Skeletal muscle cell (primary cell): ENCODE measurements at regions not wholly inside any gene's neighbourhood (a gene's known extent, or its start where the extent isn't known, plus 50 kb on each side); places are given as distances from the start of the nearest gene placed in this dataset.
A peak's percentile ranks its signal among the peaks of the same experiment; 100 is the strongest.

Experiments used
- DNase-seq: peaks from one replicate; pipeline ENCODE4 v3.0.0-alpha.2; 2010; ENCODE audit warnings: low read depth
- H3K4me3 ChIP-seq: 2 replicates; pipeline ENCODE4 v1.5.1; 2011; ENCODE audit warnings: low read depth, mild to moderate bottlenecking, control low read depth, low read length, moderate library complexity

GRCh38 chr1:13918862-13919261 lies 218.9 kb downstream of the PRDM2 start:
- H3K4me3 ChIP-seq = no peak overlapping the region
- no peak for DNase-seq

DNA sequence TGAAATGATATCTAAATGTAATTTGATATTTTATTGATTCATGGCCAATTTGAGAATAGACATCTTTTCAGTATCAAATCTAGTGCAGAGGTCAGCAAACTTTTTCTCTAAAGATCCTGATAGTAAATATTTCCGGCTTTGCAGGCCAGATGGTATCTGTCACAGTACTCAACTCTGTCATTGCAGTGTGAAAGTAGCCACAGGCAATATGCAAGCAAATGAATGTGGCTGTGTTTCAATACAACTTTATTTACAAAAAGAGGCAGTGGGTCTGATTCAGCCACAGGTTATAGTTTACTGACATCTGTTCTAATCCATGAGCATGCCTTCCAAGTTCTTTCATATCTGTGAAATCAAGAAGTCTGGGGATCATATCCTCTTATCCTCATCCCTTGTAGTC lies 221.2 kb downstream of the PRDM2 start:
- DNase-seq = no peak
- no peak overlapping the region for H3K4me3 ChIP-seq

GRCh38 chr1:13922466-13923110 lies 222.6 kb downstream of the PRDM2 start:
- no peak overlapping the region for H3K4me3 ChIP-seq
- no peak for DNase-seq

GRCh38 chr1:13926556-13926955 lies 226.6 kb downstream of the PRDM2 start:
- H3K4me3 ChIP-seq = no peak overlapping the region
- no peak for DNase-seq

GRCh38 chr1:13927736-13928135 lies 227.7 kb downstream of the PRDM2 start:
- no peak for DNase-seq

GRCh38 chr1:13929313-13929712 lies 229.3 kb downstream of the PRDM2 start:
- no peak overlapping the region for H3K4me3 ChIP-seq
- DNase-seq = no peak

More at GRCh38 chr1:13927736-13928135, 227.7 kb downstream of the PRDM2 start:
- H3K4me3 ChIP-seq = no peak overlapping the region

DNA sequence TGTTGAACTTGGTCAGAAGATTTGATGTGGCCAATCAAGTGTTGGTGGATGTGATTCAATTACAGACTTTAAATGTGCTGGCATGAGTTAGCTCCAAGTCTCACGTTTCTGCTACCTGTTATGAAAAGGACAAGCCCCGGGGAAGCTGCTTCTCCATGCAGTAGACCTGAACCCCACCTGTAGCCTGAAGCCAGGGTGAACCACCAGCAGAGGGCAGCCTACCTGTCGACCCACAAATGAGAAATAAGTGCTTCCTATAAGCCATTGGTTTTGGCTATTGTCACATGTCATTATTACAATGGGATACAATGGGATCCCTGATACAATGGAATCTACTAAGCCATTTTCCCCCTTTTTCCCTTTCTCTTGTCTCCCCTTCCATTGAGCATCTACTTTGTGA lies 230.2 kb downstream of the PRDM2 start:
- no peak overlapping the region for H3K4me3 ChIP-seq
- no peak for DNase-seq

GRCh38 chr1:13931226-13931625 lies 231.2 kb downstream of the PRDM2 start:
- no peak for DNase-seq
- H3K4me3 ChIP-seq = no peak overlapping the region

DNA sequence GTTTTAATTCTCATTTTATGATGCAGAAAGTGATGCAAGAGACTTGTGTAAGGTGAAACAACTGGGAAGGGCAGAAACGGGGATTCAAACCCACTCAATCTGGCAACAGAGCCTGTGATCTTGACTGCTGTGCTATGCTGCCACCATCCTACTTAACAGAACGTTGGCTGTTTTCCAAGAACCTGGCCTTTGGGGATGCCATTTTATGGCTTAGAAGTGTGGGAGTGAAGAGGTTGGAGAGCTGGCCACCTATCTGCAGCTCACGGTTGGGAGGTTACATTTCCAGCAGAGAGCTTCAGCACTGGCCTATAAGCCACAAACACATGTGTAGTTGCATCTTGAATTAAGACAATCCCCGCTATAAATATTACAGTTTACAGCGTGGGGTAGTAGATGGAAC lies 235.3 kb downstream of the PRDM2 start:
- H3K4me3 ChIP-seq = no peak overlapping the region
- no peak for DNase-seq

DNA sequence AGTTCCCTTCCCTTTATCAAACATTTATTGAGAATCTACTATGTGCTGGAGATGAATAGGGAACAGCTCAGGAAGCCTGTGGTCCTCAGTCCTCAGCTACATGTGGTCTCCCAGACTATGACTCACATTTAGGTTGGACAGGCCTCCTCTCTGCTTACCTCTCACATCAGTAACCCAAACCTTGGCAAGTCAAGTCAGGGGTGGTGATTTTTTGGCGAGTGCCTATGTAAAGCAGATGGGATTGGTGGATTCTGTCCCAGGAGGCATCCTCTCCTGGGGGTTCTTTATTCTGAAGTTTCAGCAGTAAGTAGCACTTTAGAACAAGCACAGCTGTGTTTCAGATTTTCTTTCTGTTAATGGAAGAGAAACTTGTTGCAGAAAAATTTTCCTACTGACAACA lies 241.3 kb downstream of the PRDM2 start:
- no peak overlapping the region for H3K4me3 ChIP-seq
- no peak for DNase-seq

DNA sequence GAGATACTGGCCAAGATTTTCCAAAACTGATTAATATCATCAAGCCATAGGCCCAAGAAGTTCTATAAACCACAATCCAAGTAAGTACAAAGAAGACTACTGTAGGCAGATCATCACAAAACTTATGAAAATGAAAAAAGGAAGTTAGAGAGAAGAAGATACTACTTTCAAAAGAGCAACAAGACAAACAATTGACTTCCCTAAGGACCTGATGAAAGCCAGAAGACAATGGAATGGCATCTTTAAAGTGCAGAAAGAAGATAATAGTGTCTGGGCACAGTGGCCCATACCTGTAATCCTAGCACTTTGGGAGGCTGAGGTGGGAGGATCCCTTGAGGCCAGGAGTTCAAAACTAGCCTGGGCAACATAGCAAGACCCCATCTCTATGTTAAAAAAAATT lies 243.1 kb downstream of the PRDM2 start:
- H3K4me3 ChIP-seq = no peak overlapping the region
- DNase-seq = no peak

DNA sequence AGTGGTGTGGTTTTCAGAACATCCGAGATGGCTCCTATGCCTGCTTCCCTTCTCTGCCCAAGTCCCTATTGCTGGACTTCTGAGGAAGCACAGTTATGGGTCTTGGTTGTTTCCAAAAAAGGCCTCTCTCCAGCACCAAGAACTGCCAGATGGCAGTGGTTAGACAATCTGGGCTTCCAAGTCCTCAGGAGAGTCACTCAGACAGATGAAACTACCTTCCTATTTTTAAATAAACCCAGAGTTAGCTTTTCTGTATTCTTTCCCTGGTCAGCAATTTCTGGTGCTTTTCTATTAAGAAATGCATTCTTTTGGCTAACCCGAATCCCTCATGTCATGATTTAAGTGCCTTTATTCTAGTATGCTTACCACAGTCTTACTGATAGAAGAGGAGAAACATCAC lies 245.9 kb downstream of the PRDM2 start:
- no peak overlapping the region for H3K4me3 ChIP-seq
- no peak for DNase-seq

- H3K4me3 ChIP-seq = no peak overlapping the region
- no peak for DNase-seq
Measured at GRCh38 chr1:13947658-13948057, 247.7 kb downstream of the PRDM2 start.

- H3K4me3 ChIP-seq = no peak overlapping the region
- DNase-seq = no peak
Measured at GRCh38 chr1:13948396-13948795, 248.4 kb downstream of the PRDM2 start.

DNA sequence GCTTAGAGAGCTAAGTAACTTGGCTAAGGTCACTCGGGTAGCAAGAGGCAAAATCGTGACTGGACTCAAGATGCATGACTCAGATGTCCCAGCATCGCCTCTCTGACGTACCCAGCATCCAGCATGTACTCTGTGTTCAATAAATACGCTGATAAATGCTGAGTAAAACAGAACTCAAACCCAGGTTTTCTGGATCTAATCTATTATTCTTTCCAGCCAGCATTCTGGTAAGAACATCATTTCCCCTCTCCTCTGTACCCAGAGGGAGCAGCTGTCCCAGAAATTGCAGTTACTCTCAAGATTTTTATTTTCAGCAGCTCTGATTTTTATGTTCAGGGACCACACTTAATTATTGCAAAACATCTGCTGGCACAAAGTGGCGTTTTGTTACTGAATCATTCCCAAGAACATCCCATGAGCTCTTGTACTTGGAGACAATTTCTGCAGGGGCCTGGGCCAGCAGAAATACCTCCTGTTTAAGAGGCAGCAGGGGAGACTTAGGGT lies 249.0 kb downstream of the PRDM2 start:
- DNase-seq = peak; percentile 90
- no peak overlapping the region for H3K4me3 ChIP-seq

- no peak overlapping the region for H3K4me3 ChIP-seq
- DNase-seq = no peak
Measured at GRCh38 chr1:13949546-13949945, 249.6 kb downstream of the PRDM2 start.

DNA sequence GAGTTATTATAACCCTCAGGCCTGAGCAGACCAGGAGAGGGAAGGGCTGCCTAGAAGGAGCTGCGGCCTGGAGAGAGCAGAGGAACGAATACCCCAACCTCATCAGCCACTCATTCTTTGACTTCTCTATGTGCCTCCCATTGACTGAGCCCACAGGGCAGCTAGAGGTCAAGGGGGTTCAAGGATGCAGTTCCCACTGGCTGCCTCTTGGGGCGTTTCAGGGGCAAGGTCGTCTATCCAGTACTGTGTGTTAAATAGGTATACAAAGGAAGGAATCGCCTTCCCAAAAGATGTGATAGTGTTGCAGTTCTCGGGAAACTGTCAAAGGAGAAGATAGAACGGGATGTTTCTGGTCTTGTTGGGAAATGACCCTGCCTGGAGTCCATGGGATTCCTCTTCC lies 250.6 kb downstream of the PRDM2 start:
- no peak overlapping the region for H3K4me3 ChIP-seq
- no peak for DNase-seq

DNA sequence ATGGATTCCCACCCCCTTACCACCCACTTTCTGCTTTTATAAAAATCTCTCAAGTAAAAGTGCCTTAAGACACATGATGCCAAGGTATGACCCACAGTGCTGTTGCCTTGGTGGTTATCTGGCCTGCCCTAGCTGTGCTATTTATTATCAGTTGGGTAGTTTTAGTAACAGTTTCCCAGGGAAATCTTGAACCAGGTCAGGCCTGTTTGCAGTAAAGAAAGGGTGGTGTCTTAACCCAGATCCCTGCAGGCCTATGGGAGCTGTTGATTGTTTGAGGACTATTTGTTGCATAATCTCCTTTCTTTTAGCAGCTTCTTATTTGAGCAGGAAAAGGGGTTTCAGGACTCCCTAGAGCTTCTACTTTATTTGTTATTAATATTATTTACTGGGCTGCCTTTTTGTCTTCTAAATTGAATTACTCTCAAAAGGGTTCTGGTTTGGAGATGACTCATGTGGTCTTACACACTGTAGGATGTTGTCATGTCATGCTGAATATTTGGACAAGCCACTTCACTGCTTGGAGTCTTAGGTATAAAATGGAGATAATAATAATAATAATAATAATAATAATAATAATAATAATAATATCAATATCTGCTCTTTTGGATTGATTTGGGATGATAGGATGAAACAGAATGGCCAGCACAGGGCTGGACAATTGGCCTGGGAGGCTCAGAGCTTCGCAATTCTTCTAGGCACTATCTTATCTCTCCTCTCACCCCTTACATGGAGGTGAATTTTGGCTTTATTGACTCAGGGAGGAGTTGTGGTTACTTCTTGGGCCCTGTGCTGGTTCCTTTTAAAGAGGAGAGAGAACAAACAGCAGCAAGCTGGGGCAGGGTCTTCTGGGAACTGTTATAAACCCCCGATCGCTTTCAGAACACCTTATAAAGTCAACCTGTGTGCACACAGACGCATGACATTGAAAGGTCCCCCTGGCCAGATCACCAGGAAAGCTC lies 252.1 kb downstream of the PRDM2 start:
- no peak overlapping the region for H3K4me3 ChIP-seq
- peak; percentile 34 for DNase-seq

GRCh38 chr1:13952985-13953384 lies 253.0 kb downstream of the PRDM2 start:
- DNase-seq = no peak
- no peak overlapping the region for H3K4me3 ChIP-seq

- H3K4me3 ChIP-seq = no peak overlapping the region
- DNase-seq = peak; percentile 57
Measured at GRCh38 chr1:13956393-13956792, 256.4 kb downstream of the PRDM2 start.
